Stimulated activated CD4-positive, alpha-beta T cell treated with anti-CD3 and anti-CD28 coated beads, Interleukin-1b, Interleukin-23, amount 100 ng/mL, for 1 hour (primary cell): ENCODE measurements at regions not wholly inside any gene's neighbourhood (a gene's known extent, or its start where the extent isn't known, plus 50 kb on each side); places are given as distances from the start of the nearest gene placed in this dataset.

ENCODE experiments used
- DNase-seq, 2 donors: peaks; one replicate each; pipeline ENCODE4 v3.0.0-alpha.2; 2020; ENCODE audit warnings: low read depth in 2 of 2

- no peak for DNase-seq
These were observed 158.5 kb downstream of the HERPUD2 start for GRCh38 chr7:35536396-35536826.

- no peak for DNase-seq
These were observed 161.0 kb downstream of the HERPUD2 start for GRCh38 chr7:35533902-35534301.

GRCh38 chr7:35530124-35531109, 164.5 kb downstream of the HERPUD2 start:
- DNase-seq = no peak

GRCh38 chr7:35529713-35530112, 165.2 kb downstream of the HERPUD2 start:
- DNase-seq = no peak

GRCh38 chr7:35528381-35528977, 166.5 kb downstream of the HERPUD2 start:
- DNase-seq = no peak

- DNase-seq = no peak
These were observed 168.3 kb downstream of the HERPUD2 start for GRCh38 chr7:35526645-35527044.

- DNase-seq = no peak
These were observed 170.7 kb downstream of the HERPUD2 start for GRCh38 chr7:35524112-35524804.

- no peak for DNase-seq
These were observed 171.6 kb downstream of the HERPUD2 start for GRCh38 chr7:35523292-35523691.

GRCh38 chr7:35522697-35523096, 172.2 kb downstream of the HERPUD2 start:
- DNase-seq = no peak

GRCh38 chr7:35521941-35522340, 173.0 kb downstream of the HERPUD2 start:
- no peak for DNase-seq

- DNase-seq = no peak
These were observed 173.9 kb downstream of the HERPUD2 start for GRCh38 chr7:35520810-35521625.

- DNase-seq = peak in 1 of 2 donors; percentile 5
These were observed 174.7 kb downstream of the HERPUD2 start for GRCh38 chr7:35519971-35520809.

GRCh38 chr7:35518767-35519166, 176.2 kb downstream of the HERPUD2 start:
- DNase-seq = no peak

GRCh38 chr7:35516498-35516897, 178.4 kb downstream of the HERPUD2 start:
- DNase-seq = no peak

GRCh38 chr7:35513828-35514227, 181.1 kb downstream of the HERPUD2 start:
- DNase-seq = no peak

GRCh38 chr7:35513195-35513594, 181.7 kb downstream of the HERPUD2 start:
- no peak for DNase-seq

- no peak for DNase-seq
These were observed 182.2 kb downstream of the HERPUD2 start for GRCh38 chr7:35512716-35513115.

- no peak for DNase-seq
These were observed 186.1 kb downstream of the HERPUD2 start for GRCh38 chr7:35508623-35509400.

GRCh38 chr7:35505066-35505465, 189.9 kb downstream of the HERPUD2 start:
- DNase-seq = no peak

- no peak for DNase-seq
These were observed 190.6 kb downstream of the HERPUD2 start for GRCh38 chr7:35504365-35504764.
